ENCODE measurements at regions not wholly inside any gene's neighbourhood (a gene's known extent, or its start where the extent isn't known, plus 50 kb on each side); places are given as distances from the start of the nearest gene placed in this dataset.

GRCh38 chr1:8207202-8207601 is 110.7 kb upstream of the SLC45A1 start:
- no peak for DNase-seq (ENCODE audit: low read depth, low spot score)

GRCh38 chr1:8206391-8206790 is 111.5 kb upstream of the SLC45A1 start:
- DNase-seq (ENCODE audit: low read depth, low spot score), result no peak

More at GRCh38 chr1:8207202-8207601, 110.7 kb upstream of the SLC45A1 start:
- H3K4me3 ChIP-seq (ENCODE audit: low read length), result no peak overlapping the region

GRCh38 chr1:8205771-8206170 is 112.1 kb upstream of the SLC45A1 start:
- H3K4me3 ChIP-seq (ENCODE audit: low read length), result no peak overlapping the region
- no peak for DNase-seq (ENCODE audit: low read depth, low spot score)

More at GRCh38 chr1:8206391-8206790, 111.5 kb upstream of the SLC45A1 start:
- no peak overlapping the region for H3K4me3 ChIP-seq (ENCODE audit: low read length)

GRCh38 chr1:8204826-8205225 is 113.1 kb upstream of the SLC45A1 start:
- no peak overlapping the region for H3K4me3 ChIP-seq (ENCODE audit: low read length)

DNA sequence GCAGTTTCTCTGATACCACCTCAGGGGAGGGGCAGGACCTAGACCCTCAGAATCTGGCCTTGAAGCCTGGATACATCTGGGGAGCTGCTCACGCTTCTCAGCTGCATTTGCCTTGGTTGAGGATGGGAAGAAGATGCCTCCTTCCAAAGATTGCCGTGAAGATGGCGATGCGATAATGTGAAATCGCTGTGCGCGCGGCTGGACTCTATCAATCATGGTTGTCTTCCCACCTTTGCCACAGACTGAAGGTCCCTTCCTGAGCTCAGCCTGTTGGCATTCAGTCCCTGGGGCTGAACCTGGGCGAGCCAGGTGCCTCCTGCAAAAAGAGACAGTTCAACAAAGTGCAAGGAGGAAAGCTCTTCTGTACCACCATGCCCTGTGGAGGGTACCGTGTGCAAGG is 114.4 kb upstream of the SLC45A1 start:
- no peak for DNase-seq (ENCODE audit: low read depth, low spot score)

More at GRCh38 chr1:8204826-8205225, 113.1 kb upstream of the SLC45A1 start:
- DNase-seq (ENCODE audit: low read depth, low spot score), result no peak

GRCh38 chr1:8203056-8203455 is 114.9 kb upstream of the SLC45A1 start:
- DNase-seq (ENCODE audit: low read depth, low spot score), result no peak

More for the DNA sequence above, 114.4 kb upstream of the SLC45A1 start:
- H3K4me3 ChIP-seq (ENCODE audit: low read length), result no peak overlapping the region

DNA sequence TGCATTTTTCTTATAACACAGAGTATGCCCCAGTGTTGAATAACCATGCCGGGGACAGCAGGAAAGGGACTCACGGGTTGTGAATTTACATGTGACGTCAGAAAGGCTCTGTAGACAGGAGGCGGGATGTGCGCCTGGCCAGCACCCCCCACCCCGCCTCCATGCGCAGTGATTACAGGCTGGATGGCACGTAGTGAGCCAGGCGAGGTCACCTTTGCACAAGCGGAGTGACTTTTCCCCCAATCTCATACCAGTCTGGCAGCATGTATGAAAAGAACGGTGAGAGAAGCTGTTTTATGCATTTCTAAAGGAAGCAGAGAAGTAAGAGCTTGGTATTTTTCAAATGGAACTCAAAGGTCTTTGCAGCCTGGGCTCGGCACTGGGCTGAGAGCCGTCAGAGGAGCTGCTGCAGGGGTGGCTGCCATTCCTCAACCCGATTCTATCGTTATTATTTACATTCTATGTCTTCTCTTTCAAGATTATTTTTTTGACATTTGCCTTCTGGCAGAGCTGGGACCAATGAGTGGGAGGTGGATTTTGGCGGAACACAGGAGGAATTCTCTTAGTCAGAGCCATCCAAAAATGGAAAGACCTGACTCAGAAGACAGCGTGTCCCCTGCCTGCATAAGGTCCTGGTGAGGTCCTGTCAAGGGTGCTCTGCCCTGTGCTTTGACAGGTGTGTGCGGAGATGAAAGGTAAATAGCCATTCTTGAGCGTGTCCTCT is 115.6 kb upstream of the SLC45A1 start:
- DNase-seq (ENCODE audit: low read depth, low spot score), result no peak
- H3K4me3 ChIP-seq (ENCODE audit: low read length), result no peak overlapping the region

More at GRCh38 chr1:8203056-8203455, 114.9 kb upstream of the SLC45A1 start:
- H3K4me3 ChIP-seq (ENCODE audit: low read length), result no peak overlapping the region

DNA sequence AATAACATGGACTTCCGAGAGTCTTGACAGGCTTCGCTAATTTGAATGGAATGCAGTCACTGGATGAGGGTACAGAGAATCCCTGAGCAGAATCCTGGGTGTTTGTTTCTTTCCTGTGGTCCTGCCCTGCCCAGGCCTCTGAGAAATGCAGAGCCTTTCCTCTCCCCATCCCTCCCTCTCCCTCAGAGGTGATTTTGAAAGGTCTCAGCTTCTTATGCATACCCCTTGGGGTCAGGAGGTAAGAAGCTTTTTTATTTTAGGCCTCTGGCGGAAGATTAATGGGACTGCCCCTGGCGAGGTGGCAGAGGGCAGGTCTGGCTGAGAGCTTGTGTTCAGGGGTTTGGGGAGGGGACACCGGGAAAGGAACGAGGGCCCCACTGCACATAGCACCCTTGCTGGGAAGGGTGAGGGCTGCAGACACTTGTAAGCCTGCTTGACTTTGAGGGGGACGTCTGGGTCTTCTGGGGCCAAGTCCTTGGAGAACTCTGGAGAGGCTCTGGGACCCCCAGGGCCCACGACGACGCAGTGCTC is 116.5 kb upstream of the SLC45A1 start:
- DNase-seq (ENCODE audit: low read depth, low spot score), result no peak
- H3K4me3 ChIP-seq (ENCODE audit: low read length), result no peak overlapping the region

DNA sequence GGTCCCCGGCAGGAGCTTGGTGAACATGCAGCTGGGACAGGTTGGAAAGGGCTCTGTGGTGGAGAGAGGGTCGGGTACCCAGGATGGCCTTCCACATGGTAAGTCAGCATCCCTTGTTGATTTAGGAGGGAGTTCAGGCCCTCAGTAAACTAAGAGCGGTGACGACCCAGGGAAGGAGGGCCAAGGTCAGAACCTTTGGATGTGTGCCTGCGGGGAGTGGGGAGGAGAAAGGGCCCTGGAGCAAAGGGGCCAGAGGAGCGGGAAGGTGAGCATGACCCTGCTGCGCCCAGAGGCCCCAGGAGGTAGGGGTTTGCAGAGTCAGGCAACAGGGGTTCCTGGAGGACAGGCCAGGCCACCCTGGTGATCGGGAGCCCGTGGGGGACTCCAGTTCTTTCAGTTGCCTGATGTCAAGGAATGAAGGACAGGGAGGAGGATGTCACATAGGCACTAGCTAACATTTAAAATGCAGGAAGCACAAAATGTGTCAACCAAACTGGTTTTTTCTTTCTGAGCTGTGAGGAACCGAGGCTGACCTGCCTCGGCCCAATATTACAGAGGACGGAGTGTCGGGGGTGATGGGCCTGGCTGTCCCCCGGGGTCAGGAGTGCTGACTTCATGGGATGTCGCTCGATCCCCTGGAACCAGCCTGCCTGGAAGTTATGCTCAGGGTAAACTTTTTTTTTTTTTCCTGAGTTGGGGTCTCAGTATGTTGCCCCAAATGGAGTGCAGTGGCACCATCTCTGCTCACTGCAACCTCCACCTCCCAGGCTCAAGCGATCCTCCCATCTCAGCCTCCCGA is 117.4 kb upstream of the SLC45A1 start:
- no peak for DNase-seq (ENCODE audit: low read depth, low spot score)
- no peak overlapping the region for H3K4me3 ChIP-seq (ENCODE audit: low read length)

DNA sequence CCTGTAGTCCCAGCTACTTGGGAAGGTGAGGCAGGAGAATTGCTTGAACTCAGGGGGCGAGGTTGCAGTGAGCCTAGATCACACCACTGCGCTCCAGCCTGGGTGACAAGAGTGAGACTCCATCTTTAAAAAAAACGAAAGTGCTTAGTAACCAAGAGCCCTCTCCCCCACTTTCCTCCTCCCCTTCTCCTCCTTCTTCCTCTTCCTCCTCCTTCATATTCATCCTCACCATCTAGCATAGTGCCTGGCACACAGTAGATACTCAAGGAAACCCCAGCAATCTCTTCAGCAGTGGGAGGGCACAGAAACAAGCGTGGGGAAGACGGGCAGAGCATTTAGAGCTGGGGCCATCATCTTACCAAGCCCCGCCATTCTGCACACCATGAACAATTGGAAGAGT is 119.4 kb upstream of the SLC45A1 start:
- no peak for DNase-seq (ENCODE audit: low read depth, low spot score)
- no peak overlapping the region for H3K4me3 ChIP-seq (ENCODE audit: low read length)

GRCh38 chr1:8197493-8198282 is 120.2 kb upstream of the SLC45A1 start:
- no peak overlapping the region for H3K4me3 ChIP-seq (ENCODE audit: low read length)
- peak; percentile 59 for DNase-seq (ENCODE audit: low read depth, low spot score)

DNA sequence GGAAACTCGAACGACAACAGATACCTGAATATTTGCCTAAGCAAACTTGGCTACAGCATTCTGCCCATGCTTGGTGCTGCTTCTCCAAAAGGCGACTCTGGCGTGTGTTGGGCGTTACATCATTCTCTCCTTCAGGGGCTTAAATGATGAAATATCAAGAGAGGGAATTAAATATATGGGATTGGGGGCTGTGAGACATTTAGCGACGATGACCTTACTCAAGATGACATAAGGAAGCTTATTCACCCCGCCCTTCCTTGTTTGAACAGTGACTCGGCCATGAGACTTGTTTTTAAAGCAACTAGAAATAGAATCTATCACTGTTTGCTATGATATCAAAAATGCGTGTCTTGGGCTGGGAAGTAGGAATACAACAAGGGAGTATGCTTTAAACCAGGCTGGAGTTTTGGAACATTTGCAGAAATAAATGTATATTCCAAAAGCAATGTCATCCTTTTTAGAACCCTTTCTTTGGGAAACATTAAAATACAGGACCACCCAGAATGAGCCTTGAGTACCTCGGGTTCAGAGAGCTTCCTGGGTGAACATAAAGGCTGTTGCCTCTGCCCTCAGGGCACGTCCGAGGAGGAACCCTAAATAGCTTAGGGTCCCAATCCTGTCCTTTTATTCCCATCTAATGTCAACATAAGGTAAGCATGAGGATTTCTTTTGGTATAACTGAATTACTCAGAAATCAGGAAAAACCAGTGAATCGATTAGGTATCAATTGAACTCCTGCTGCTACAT is 123.3 kb upstream of the SLC45A1 start:
- no peak for DNase-seq (ENCODE audit: low read depth, low spot score)
- H3K4me3 ChIP-seq (ENCODE audit: low read length), result no peak overlapping the region

GRCh38 chr1:8193840-8194406 is 124.0 kb upstream of the SLC45A1 start:
- no peak for DNase-seq (ENCODE audit: low read depth, low spot score)
- no peak overlapping the region for H3K4me3 ChIP-seq (ENCODE audit: low read length)

DNA sequence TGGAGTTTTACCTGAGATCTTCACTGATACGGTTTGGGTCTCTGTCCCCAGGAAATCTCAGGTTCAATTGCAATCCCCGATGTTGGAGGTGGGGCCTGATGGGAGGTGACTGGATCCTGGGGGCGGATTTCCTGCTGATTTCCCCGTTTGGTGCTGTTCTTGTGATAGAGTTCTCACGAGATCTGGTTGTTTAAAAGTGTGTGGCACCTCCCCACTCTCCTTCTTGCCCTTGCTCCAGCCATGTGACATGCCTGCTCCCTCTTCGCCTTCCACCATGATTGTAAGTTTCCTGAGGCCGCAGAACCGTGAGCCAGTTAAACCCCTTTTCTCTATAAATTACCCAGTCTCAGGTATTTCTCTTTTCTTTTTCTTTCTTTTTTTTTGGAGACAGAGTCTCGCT is 126.4 kb upstream of the SLC45A1 start:
- H3K4me3 ChIP-seq (ENCODE audit: low read length), result no peak overlapping the region
- DNase-seq (ENCODE audit: low read depth, low spot score), result no peak

- no peak for DNase-seq (ENCODE audit: low read depth, low spot score)
- no peak overlapping the region for H3K4me3 ChIP-seq (ENCODE audit: low read length)
These were observed 127.9 kb upstream of the SLC45A1 start for GRCh38 chr1:8189931-8190483.

GRCh38 chr1:8185400-8185799 is 132.5 kb upstream of the SLC45A1 start:
- DNase-seq (ENCODE audit: low read depth, low spot score), result no peak
- no peak overlapping the region for H3K4me3 ChIP-seq (ENCODE audit: low read length)

GRCh38 chr1:8184301-8184700 is 133.6 kb upstream of the SLC45A1 start:
- DNase-seq (ENCODE audit: low read depth, low spot score), result no peak
- no peak overlapping the region for H3K4me3 ChIP-seq (ENCODE audit: low read length)

Measured in Jurkat, Clone E6-1 (cell line).